Vagina (tissue), 2 donors: ENCODE measurements at regions not wholly inside any gene's neighbourhood (a gene's known extent, or its start where the extent isn't known, plus 50 kb on each side); places are given as distances from the start of the nearest gene placed in this dataset.

Experiments
- CTCF ChIP-seq, 3 experiments: fragments of 450-650 bp in 2 of 3; fragments of 200-600 bp in 1 of 3; sonication (generic) in 1 of 3; IDR thresholded peaks; one replicate each; pipeline ENCODE4 v1.5.1; 2017 to 2019; ENCODE audit warnings: antibody characterized with exemption in 3 of 3, mild to moderate bottlenecking in 2 of 3, moderate library complexity in 2 of 3
- POLR2A ChIP-seq, 2 donors: fragments of 450-650 bp; IDR thresholded peaks; one replicate each; pipeline ENCODE4 v1.6.1; 2017; ENCODE audit warnings: antibody characterized with exemption in 2 of 2, mild to moderate bottlenecking in 2 of 2, moderate library complexity in 2 of 2
- POLR2AphosphoS5 ChIP-seq, 2 donors: sonication (generic); formaldehyde crosslinking; IDR thresholded peaks; one replicate each; pipeline ENCODE4 v1.9.0; 2017; ENCODE audit warnings: antibody characterized with exemption in 2 of 2, mild to moderate bottlenecking in 2 of 2, low read depth in 1 of 2; ENCODE audit not compliant: insufficient read depth in 1 of 2

GRCh38 chr13:57558051-57558467, 73.5 kb upstream of the PCDH17 start:
- no peak for TF ChIP-seq CTCF (IDR thresholded peaks at IDR 0.05)
- TF ChIP-seq POLR2A (IDR thresholded peaks at IDR 0.05) = no peak
- no peak for TF ChIP-seq POLR2AphosphoS5 (IDR thresholded peaks at IDR 0.05; ENCODE audit: insufficient read depth in 1 of 2, low read depth in 1 of 2)
